ENCODE measurements at regions not wholly inside any gene's neighbourhood (a gene's known extent, or its start where the extent isn't known, plus 50 kb on each side); places are given as distances from the start of the nearest gene placed in this dataset.

DNA sequence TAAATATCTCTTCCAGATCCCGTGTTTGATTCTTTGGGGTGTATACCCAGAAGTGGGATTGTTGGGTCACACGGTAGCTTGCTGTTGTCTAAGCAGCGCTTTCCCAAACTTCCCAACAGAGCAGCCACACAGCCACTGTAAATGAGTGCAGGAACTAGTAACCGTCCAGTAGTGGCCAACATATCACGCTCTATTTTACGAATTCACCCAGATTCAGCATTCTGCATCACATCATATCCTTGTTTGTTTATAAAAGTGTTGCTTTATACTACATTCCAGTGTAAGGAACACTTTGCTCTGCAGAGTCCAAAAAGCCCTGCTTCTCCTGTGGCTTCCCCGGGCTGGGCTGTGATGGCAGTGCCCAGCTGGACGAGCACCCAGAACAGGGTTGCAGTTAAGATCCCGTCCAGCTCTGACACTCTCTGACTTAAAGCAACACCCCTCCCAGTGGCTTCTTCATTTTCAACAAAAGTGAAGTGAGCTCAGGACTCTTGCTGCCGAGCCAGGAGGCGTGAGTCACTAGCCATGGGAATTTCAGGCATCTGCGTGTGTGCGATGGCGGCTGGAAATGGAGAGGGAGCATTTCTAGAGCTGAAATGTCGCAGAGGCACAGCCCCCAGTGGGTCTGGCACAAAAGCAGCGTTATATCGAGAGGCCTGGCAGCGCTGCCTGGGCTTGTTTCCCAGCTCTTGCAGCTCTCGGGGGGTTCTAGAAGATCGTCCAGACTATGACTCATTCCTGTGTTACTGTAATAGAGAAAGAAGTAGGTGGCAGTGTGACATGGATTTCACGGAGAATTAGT, 216.3 kb upstream of the ECI2 start:
- Mint-ChIP-seq H3K9me3 (ENCODE audit: unreplicated experiment) (no peaks in the 10 kb centered on the region), H3K4me3 (ENCODE audit: unreplicated experiment) (no peak overlapping the region), H3K4me1 (ENCODE audit: unreplicated experiment) (peaks cover 6% of the 10 kb centered on the region), H3K27me3 (ENCODE audit: unreplicated experiment) (peaks cover 9% of the 10 kb centered on the region), H3K27ac (ENCODE audit: unreplicated experiment) (no peak overlapping the region), H3K36me3 (ENCODE audit: low read depth, unreplicated experiment) (no peaks in the 10 kb centered on the region)
- DNase-seq (ENCODE audit: low spot score) = no peak
- TF ChIP-seq, protein P1, sequence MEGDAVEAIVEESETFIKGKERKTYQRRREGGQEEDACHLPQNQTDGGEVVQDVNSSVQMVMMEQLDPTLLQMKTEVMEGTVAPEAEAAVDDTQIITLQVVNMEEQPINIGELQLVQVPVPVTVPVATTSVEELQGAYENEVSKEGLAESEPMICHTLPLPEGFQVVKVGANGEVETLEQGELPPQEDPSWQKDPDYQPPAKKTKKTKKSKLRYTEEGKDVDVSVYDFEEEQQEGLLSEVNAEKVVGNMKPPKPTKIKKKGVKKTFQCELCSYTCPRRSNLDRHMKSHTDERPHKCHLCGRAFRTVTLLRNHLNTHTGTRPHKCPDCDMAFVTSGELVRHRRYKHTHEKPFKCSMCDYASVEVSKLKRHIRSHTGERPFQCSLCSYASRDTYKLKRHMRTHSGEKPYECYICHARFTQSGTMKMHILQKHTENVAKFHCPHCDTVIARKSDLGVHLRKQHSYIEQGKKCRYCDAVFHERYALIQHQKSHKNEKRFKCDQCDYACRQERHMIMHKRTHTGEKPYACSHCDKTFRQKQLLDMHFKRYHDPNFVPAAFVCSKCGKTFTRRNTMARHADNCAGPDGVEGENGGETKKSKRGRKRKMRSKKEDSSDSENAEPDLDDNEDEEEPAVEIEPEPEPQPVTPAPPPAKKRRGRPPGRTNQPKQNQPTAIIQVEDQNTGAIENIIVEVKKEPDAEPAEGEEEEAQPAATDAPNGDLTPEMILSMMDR (IDR thresholded peaks at IDR 0.05; ENCODE audit: unreplicated experiment) = no peak

- peaks cover 6% of the 10 kb centered on the region for H3K4me1 Mint-ChIP-seq (ENCODE audit: unreplicated experiment)
- DNase-seq (ENCODE audit: low spot score) = no peak
- H3K36me3 Mint-ChIP-seq (ENCODE audit: low read depth, unreplicated experiment) = no peaks in the 10 kb centered on the region
- peaks cover 9% of the 10 kb centered on the region for H3K27me3 Mint-ChIP-seq (ENCODE audit: unreplicated experiment)
- no peak overlapping the region for H3K27ac Mint-ChIP-seq (ENCODE audit: unreplicated experiment)
- no peak overlapping the region for H3K4me3 Mint-ChIP-seq (ENCODE audit: unreplicated experiment)
- H3K9me3 Mint-ChIP-seq (ENCODE audit: unreplicated experiment) = no peaks in the 10 kb centered on the region
- TF ChIP-seq, protein P1 (IDR thresholded peaks at IDR 0.05; ENCODE audit: unreplicated experiment) = no peak
Observed at GRCh38 chr6:4350567-4351519, 215.5 kb upstream of the ECI2 start.

DNA sequence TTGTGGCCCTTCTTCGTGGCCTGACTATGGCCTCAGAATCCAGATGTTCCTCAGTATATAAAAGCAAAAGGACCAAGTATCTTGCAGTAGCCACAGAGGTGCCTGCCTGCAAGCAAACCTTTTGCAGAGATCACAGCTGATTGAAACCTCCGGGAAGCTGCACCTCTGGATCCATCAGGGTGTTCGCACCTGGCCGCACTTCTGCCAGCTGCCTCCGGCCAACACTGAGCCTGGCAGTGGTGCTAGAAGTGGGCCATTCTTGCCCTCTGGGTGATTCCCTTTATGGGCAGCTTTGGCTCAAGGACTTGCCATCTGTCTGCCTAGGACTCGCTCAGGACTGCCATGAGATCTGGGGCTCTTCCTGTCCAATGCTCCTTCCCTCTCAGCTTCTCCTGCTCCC, 214.6 kb upstream of the ECI2 start:
- Mint-ChIP-seq H3K4me1 (ENCODE audit: unreplicated experiment) (peaks cover 6% of the 10 kb centered on the region), H3K27ac (ENCODE audit: unreplicated experiment) (no peak overlapping the region), H3K27me3 (ENCODE audit: unreplicated experiment) (peaks cover 9% of the 10 kb centered on the region), H3K9me3 (ENCODE audit: unreplicated experiment) (no peaks in the 10 kb centered on the region), H3K4me3 (ENCODE audit: unreplicated experiment) (no peak overlapping the region), H3K36me3 (ENCODE audit: low read depth, unreplicated experiment) (no peaks in the 10 kb centered on the region)
- TF ChIP-seq, protein P1 (IDR thresholded peaks at IDR 0.05; ENCODE audit: unreplicated experiment) = no peak
- DNase-seq (ENCODE audit: low spot score) = no peak

DNA sequence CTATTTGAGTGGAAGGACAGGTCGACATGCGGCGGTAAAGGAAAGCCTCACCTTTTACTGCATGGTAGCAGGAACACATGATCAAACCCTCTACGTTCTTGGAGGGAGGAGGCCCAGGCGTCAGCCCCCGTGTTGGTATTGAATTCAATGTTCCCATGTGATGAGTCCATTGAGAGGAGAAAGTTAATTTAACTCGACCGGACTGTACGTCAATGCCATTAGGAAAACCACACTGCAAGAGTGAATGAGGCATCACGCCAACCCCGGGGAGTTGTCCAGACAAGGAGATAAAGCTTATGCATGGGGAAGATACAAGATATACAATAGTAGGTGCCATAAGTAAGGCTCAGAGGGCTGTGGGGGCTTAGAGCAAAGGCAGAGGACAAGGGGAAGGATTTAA, 213.9 kb upstream of the ECI2 start:
- Mint-ChIP-seq H3K9me3 (ENCODE audit: unreplicated experiment) (no peaks in the 10 kb centered on the region), H3K27ac (ENCODE audit: unreplicated experiment) (no peak overlapping the region), H3K4me1 (ENCODE audit: unreplicated experiment) (peaks cover 6% of the 10 kb centered on the region), H3K36me3 (ENCODE audit: low read depth, unreplicated experiment) (no peaks in the 10 kb centered on the region), H3K4me3 (ENCODE audit: unreplicated experiment) (no peak overlapping the region), H3K27me3 (ENCODE audit: unreplicated experiment) (peaks cover 9% of the 10 kb centered on the region)
- DNase-seq (ENCODE audit: low spot score) = no peak
- TF ChIP-seq, protein P1 (IDR thresholded peaks at IDR 0.05; ENCODE audit: unreplicated experiment) = no peak

Data from endothelial cell (in vitro differentiated cells).